ENCODE measurements at regions not wholly inside any gene's neighbourhood (a gene's known extent, or its start where the extent isn't known, plus 50 kb on each side); places are given as distances from the start of the nearest gene placed in this dataset.

- no peak for DNase-seq (ENCODE audit: low read depth)
These were observed 374.6 kb upstream of the LRATD1 start for GRCh38 chr2:14257801-14258507.

DNA sequence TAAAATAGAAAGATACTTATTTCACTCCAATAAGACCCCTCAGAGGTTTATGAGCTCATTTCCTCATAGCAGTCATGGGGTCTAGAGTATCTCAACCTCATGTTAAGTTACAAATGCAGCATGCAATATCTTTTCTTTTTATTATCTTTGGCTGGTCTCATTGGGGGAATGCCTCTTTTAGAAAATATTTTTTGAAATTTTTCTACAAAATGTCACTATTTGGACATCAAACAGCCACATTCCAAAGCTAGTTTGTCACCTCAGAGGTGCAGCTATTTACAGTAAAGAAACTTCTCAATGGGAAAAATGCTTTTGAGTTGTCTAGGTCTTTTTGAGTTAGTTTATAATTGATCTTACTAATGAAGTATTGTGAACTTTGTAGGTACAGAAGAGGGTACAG, 370.7 kb upstream of the LRATD1 start:
- no peak for DNase-seq (ENCODE audit: low read depth)

- no peak for DNase-seq (ENCODE audit: low read depth)
These were observed 369.5 kb upstream of the LRATD1 start for GRCh38 chr2:14263053-14263452.

DNA sequence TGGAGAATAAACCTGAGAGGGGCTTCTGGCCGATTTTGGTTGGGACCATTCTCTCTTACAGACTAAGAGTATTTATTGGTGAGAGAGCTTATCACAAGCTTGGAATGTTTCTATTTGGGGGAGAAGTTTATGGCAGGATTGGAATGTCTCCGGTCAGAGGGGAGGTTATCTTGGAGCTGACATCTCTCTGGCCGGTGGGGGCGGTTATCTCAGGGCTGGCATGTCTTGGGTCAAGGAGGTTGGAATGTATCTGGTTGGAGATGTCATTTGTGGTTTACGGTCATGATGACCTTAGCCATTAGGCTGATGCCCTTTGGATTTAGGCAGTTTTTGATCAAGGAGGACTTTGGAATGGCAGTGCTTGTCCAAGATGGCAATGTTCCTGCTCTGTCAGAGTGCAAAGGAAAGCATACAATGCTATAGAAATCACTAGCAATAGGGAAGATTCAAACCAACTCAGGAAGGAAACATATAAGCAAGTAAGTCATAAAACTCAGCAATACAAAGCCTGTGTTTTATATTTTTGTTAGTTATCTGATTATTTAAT, 362.4 kb upstream of the LRATD1 start:
- no peak for DNase-seq (ENCODE audit: low read depth)

GRCh38 chr2:14272396-14273075, 360.0 kb upstream of the LRATD1 start:
- DNase-seq (ENCODE audit: low read depth) = no peak

DNA sequence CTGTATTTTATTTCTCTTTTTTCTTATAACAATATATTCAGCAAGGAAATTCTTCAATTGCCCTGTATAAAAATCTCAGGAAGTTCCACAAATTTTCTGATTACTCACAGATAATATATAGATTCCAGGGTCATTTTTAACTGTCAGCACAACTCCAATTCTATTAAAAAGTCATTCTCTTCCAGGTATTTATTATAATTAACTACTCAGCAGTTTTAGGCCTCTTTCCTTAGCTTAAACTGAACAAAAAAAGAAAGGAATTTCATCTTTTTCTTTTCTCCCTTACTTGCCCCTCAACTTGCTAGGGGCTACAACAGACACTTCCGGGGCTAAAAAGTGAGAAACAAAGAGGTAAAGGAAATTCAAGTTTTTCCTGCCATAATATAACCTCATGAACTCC, 358.9 kb upstream of the LRATD1 start:
- no peak for DNase-seq (ENCODE audit: low read depth)

GRCh38 chr2:14284244-14284643, 348.3 kb upstream of the LRATD1 start:
- no peak for DNase-seq (ENCODE audit: low read depth)

DNA sequence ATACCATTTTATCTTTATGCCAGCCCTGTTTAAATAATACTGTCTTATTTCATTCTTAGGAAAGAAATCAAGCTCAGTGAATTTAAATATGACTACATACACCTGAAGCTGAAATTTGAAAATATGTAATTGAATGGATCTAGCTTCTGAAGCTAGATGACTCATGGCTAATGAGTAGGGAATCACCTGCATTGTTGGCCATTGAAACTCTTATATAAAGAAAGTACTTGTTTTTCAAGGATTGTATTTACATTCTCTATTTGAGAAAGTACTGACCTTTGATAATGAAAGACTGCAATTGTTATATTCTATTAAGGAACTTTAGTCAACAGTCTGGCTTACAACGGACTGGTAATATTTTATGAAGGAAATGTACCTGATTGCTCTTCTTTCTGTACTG, 346.7 kb upstream of the LRATD1 start:
- DNase-seq (ENCODE audit: low read depth) = no peak

DNA sequence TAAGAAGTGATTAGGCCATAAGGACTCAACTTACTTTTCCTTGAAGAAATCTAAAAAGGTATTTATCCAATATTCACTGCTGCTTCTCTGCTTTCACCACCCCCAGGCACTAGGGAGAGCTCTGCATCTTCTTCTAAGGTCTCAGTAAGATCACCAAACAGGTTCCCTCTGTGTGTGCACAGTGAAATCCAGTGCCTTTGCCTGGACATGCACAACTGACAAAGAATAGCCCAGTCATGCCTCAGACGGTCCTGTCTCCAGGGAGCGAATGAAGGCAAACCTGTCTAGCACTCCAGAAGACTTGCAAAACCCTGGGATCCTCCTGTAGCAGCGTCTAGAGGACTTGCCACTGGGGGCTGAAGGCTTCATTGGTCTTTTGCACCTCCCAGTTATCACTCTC, 344.5 kb upstream of the LRATD1 start:
- DNase-seq (ENCODE audit: low read depth) = no peak

GRCh38 chr2:14292964-14293363, 339.6 kb upstream of the LRATD1 start:
- DNase-seq (ENCODE audit: low read depth) = no peak

DNA sequence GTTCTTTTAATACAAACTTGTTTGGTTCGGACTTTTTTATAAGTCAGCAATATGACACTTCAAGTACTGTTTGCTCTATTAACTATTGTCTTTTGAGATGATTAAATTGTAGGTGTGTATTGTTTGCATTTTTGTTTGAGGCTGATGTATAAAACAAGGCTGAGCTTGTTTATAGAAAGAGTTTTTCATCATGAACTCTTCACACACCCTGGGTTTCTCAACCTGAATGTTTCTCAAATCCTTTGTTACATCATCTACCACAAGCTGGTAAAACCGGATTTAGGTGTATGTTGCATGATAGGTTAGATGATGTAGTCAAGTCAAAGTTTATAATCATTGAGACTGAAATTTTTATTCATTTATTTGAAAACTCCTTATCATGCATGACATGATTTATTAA, 335.2 kb upstream of the LRATD1 start:
- no peak for DNase-seq (ENCODE audit: low read depth)

- no peak for DNase-seq (ENCODE audit: low read depth)
These were observed 334.6 kb upstream of the LRATD1 start for GRCh38 chr2:14297906-14298305.

GRCh38 chr2:14301331-14301730, 331.2 kb upstream of the LRATD1 start:
- DNase-seq (ENCODE audit: low read depth) = no peak

GRCh38 chr2:14303366-14304115, 329.0 kb upstream of the LRATD1 start:
- no peak for DNase-seq (ENCODE audit: low read depth)

DNA sequence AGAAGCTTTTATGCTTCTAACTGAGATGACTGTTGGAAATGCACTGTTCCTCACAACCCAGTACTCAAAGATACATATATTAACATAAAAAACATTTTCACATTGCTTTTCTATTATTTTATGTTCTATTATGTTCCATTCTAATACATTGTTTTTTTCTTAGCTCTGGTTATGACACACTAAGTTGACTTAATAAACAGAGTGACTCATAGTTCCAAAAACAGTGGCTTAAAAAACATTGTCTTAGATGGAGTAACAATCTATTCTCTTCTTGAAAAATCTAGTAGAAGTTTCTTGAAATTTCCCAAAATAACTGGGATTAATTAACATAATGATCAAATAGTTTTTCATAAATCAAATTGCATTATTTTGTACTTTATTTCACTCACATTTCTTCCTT, 328.2 kb upstream of the LRATD1 start:
- DNase-seq (ENCODE audit: low read depth) = no peak

- no peak for DNase-seq (ENCODE audit: low read depth)
These were observed 326.2 kb upstream of the LRATD1 start for GRCh38 chr2:14306268-14306861.

GRCh38 chr2:14313341-14313740, 319.2 kb upstream of the LRATD1 start:
- DNase-seq (ENCODE audit: low read depth) = no peak

- no peak for DNase-seq (ENCODE audit: low read depth)
These were observed 315.9 kb upstream of the LRATD1 start for GRCh38 chr2:14316594-14316993.

DNA sequence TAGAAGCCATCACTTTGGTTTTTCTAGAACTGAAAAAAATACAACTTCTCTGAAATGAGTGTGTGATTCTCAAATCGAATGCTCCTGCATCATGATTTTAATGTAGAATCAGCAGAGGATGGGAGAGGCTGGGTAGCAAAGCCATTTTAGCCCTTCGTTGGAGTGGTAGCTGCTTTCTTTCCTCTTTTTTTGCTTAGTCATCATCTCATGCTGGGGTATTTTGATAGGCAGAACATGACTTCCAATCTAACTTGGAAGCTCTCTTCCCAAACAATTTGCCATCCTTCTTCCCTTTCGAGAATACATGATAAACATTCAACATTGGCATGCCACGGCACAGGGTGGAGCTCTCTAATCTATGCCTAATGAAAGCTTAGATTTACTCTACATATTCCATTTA, 311.2 kb upstream of the LRATD1 start:
- DNase-seq (ENCODE audit: low read depth) = no peak

- DNase-seq (ENCODE audit: low read depth) = no peak
These were observed 310.2 kb upstream of the LRATD1 start for GRCh38 chr2:14322306-14322705.

DNA sequence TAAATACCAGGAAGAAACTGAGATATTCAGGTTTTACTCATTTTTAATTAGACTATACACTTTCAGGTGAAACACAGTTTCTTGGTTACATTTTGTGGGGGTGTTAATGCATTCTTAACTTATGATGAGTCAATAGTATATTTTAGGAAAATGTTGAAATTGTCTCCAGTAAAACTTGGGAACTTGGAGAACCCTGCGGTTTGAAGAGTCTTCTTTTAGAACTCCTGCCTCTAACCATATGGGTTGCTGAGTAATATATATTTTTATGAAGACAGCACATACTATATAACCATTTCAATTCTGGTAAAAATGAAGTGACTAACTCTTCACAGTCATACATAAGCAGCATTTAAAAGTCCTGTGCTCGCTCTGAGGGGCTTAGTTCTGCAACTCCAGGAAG, 308.2 kb upstream of the LRATD1 start:
- DNase-seq (ENCODE audit: low read depth) = no peak

- no peak for DNase-seq (ENCODE audit: low read depth)
These were observed 301.6 kb upstream of the LRATD1 start for GRCh38 chr2:14330884-14331283.

Measured in Daoy (cell line).